ENCODE measurements at regions not wholly inside any gene's neighbourhood (a gene's known extent, or its start where the extent isn't known, plus 50 kb on each side); places are given as distances from the start of the nearest gene placed in this dataset.
A peak's percentile ranks its signal among the peaks of the same experiment; 100 is the strongest.

DNA sequence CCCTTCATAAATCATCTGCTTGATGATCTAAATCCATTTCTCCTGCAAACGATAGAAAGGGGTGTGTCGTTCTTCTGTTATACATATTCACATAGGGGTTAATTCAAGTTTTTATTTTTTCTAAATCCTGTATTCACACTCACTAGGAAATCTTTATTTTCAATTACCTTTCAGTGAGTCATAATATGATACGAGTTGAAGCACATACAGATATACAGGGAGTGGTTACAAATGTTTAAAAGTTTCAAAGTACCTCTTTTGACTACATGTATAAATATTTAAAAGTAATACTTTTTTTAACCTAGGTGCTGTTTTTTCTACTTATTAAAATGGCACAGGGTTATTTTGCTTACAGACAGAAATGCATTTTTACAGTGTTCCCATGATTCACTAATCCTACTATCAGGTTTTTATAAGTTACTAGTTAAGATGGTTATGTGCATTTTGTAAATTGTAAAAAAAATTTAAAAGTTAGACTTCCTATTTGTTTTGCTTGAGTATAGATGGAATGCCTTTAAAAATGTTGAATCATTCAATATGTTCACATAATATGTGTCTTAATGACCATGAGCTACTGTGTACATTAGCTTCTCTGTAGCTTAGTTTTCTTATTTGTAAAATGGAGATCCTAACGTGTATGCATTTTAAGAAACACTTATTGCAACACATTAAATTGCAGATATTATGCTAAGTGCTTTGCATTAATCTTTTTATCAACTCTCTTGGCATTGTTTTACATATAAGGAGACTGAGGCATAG lies 1378.1 kb downstream of the DSC3 start:
- FAIRE-seq (peak; percentile 68), DNase-seq (ENCODE audit: insufficient read length, low spot score) (no peak)
- TF ChIP-seq, protein P1, sequence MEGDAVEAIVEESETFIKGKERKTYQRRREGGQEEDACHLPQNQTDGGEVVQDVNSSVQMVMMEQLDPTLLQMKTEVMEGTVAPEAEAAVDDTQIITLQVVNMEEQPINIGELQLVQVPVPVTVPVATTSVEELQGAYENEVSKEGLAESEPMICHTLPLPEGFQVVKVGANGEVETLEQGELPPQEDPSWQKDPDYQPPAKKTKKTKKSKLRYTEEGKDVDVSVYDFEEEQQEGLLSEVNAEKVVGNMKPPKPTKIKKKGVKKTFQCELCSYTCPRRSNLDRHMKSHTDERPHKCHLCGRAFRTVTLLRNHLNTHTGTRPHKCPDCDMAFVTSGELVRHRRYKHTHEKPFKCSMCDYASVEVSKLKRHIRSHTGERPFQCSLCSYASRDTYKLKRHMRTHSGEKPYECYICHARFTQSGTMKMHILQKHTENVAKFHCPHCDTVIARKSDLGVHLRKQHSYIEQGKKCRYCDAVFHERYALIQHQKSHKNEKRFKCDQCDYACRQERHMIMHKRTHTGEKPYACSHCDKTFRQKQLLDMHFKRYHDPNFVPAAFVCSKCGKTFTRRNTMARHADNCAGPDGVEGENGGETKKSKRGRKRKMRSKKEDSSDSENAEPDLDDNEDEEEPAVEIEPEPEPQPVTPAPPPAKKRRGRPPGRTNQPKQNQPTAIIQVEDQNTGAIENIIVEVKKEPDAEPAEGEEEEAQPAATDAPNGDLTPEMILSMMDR (IDR thresholded peaks at IDR 0.05; ENCODE audit: insufficient read depth, missing control alignments), result no peak

- TF ChIP-seq, protein P1 (IDR thresholded peaks at IDR 0.05; ENCODE audit: insufficient read depth, missing control alignments), result no peak
- FAIRE-seq (peak; percentile 91), DNase-seq (ENCODE audit: insufficient read length, low spot score) (no peak)
Observed at GRCh38 chr18:29661924-29662323, 1380.6 kb downstream of the DSC3 start.

DNA sequence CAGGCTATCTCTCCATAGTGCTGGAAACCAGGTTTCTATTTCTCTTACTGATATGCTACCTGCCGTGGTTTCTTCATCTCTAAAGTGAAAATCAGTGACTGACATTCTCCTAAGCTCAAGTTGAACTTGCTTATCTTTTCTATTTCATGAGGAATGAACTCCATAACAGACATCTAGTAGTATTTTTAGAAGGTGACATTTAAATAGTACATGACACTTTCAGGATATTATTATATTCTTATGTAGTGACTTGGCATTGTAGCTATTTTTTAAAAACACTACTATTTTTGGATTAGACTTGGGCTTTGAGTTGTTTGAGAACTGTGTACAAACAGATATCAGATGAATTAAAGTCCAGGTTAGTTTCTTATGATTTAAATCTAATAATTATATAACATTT lies 1381.8 kb downstream of the DSC3 start:
- DNase-seq (ENCODE audit: insufficient read length, low spot score), result no peak
- FAIRE-seq, result peak; percentile 67
- TF ChIP-seq, protein P1 (IDR thresholded peaks at IDR 0.05; ENCODE audit: insufficient read depth, missing control alignments), result no peak

DNA sequence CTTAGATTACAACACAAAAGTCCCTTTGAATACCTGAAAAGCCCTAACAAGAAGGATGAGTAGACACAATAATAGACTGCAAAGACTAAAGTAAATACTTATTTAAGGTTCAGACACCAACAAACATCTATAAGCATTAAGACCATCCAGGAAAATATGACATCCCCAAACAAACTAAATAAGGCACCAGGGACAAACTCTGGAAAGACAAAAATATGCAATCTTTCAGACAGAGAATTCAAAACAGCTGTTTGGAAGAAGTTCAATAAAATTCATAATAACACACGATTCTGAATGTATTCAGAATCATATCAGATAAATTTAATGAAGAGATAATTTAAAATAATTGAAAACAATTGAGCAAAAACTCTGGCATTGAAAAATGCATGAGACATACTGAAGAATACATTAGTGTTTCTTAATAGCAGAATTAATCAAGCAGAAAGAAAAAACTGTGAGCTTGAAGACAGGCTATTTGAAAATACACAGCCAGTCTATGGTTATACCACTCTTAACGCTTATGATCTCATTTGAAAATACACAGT lies 1388.8 kb downstream of the DSC3 start:
- no peak for FAIRE-seq
- TF ChIP-seq, protein P1 (IDR thresholded peaks at IDR 0.05; ENCODE audit: insufficient read depth, missing control alignments), result no peak
- no peak for DNase-seq (ENCODE audit: insufficient read length, low spot score)

DNA sequence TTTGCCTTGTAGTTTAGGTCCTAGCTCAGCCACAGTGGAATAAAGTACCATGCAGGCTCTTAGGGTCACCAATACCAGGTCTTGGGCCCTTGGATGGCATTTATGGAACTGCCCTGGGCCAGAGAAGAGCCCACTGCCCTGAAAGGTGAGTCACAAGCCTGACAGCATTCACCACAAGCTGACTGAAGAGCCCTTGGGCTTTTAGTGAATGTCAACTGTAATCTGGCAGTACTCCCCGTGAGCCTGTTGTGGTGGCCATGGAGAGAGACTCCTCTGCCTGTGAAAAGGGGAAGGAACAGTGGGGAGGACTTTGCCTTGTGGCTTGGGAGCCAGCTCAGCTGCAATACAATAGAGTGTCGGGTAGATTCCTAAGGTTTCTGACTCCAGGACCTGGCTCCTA lies 1389.7 kb downstream of the DSC3 start:
- TF ChIP-seq, protein P1 (IDR thresholded peaks at IDR 0.05; ENCODE audit: insufficient read depth, missing control alignments), result no peak
- DNase-seq (ENCODE audit: insufficient read length, low spot score) (no peak), FAIRE-seq (no peak)

DNA sequence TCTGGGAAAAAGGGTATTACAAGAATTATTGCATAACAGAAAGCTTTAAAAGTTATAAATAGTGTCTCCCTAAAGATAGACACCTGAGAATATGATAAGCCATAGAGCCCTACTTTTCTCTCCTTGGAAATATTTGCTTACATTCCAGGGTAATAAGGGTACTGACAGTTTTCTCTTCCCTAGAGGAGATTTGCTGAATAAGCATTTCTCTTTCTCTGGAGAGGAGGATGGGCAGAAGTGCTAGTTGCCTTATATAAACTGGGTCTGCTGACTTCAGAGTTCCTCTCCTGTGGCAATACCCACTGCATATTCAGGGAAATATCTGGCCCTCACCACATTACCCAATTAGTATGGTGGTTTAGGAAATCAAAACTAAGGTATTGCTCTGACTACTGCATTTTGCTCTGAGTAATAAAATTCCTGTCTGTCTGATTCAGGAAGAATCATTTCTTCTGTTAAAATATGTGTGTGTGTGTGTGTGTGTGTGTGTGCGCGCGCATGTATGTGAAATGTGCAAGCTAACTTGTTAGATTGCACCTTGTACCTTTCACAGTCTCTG lies 1391.3 kb downstream of the DSC3 start:
- TF ChIP-seq, protein P1 (IDR thresholded peaks at IDR 0.05; ENCODE audit: insufficient read depth, missing control alignments), result no peak
- FAIRE-seq, result no peak
- DNase-seq (ENCODE audit: insufficient read length, low spot score), result no peak

DNA sequence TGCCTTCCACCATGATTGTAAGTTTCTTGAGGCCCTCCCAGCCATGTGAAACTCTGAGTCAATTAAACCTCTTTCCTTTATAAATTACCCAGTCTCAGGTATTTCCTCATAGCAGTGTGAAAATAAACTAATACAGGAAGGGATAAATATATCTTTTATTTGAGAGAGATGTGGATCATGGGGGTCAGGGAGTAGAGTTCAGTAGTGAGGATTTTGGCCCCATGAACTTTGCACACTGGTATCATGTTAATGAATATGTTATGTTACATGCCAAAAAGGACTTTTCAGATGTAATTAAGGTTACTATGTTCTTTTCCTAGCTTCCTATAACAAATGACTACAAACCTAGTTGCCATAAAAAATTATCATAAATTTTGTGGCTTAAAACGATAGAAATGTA lies 1393.7 kb downstream of the DSC3 start:
- FAIRE-seq (no peak), DNase-seq (ENCODE audit: insufficient read length, low spot score) (no peak)
- TF ChIP-seq, protein P1 (IDR thresholded peaks at IDR 0.05; ENCODE audit: insufficient read depth, missing control alignments), result no peak

All from D721Med (cell line).